Rectal smooth muscle tissue (tissue), 1 donor: ENCODE measurements at regions not wholly inside any gene's neighbourhood (a gene's known extent, or its start where the extent isn't known, plus 50 kb on each side); places are given as distances from the start of the nearest gene placed in this dataset.

Experiments
- H3K27ac ChIP-seq: one replicate; pipeline ENCODE4 v1.7.0; 2013; ENCODE audit warnings: low read depth, low read length, inconsistent platforms
- H3K27me3 ChIP-seq: one replicate; pipeline ENCODE4 v1.7.0; 2013; ENCODE audit warnings: low read length; ENCODE audit not compliant: control insufficient read depth, insufficient read depth
- H3K36me3 ChIP-seq: one replicate; pipeline ENCODE4 v1.7.0; 2013; ENCODE audit warnings: low read length; ENCODE audit not compliant: control insufficient read depth, insufficient read depth
- H3K4me1 ChIP-seq: one replicate; pipeline ENCODE4 v1.7.0; 2013; ENCODE audit warnings: low read length; ENCODE audit not compliant: control insufficient read depth, insufficient read depth
- H3K4me3 ChIP-seq: one replicate; pipeline ENCODE4 v1.7.0; 2013; ENCODE audit warnings: low read length
- H3K9ac ChIP-seq: one replicate; pipeline ENCODE4 v1.7.0; 2013; ENCODE audit warnings: low read length

GRCh38 chr13:59364641-59365085 is 799.1 kb downstream of the DIAPH3 start:
- H3K9ac ChIP-seq = no peak overlapping the region
- no peaks in the 10 kb centered on the region for H3K27me3 ChIP-seq
- peaks cover 13% of the 10 kb centered on the region for H3K4me1 ChIP-seq
- H3K27ac ChIP-seq = no peak overlapping the region
- no peak overlapping the region for H3K4me3 ChIP-seq
- no peaks in the 10 kb centered on the region for H3K36me3 ChIP-seq

DNA sequence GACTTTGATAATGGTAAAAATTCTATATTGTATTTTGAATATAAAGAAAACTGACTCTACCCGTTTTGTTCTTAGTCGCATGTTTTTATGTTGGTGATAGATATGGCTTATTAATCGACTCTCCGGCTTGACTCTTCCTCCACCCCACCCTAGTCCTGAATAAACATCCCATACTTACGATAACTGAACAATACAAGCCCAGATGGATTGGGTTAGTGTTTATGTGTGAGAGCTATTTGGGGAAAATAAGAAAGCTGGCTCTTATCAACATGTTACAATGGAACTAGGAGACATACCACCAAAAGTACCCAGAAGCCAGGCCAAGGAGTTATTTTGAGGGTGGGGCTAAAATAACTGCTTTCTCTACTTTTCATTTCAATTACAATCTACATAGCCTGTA is 796.3 kb downstream of the DIAPH3 start:
- peaks cover 10% of the 10 kb centered on the region for H3K4me1 ChIP-seq
- H3K27ac ChIP-seq = no peak overlapping the region
- no peaks in the 10 kb centered on the region for H3K27me3 ChIP-seq
- no peaks in the 10 kb centered on the region for H3K36me3 ChIP-seq
- H3K9ac ChIP-seq = no peak overlapping the region
- no peak overlapping the region for H3K4me3 ChIP-seq

GRCh38 chr13:59367904-59368303 is 795.8 kb downstream of the DIAPH3 start:
- no peaks in the 10 kb centered on the region for H3K27me3 ChIP-seq

DNA sequence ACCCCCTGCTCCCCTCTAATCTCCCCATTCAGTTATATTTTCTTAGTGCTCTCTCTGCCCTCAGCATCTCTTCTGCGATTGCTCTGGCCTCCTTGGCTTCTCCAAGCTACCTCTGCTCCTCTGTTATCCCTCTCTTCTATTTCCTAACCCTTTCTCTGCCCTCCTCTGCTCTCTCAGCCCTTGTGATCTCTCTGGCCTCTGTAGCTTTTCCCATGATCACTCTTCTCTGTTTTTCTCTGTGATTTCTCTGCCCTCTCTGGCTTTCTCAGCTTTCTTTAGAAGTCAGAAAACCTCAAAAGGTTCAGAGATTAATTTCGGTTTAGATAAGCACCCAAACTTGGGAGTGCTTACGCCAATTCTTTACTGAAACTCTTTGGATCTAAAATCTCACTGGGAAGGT is 795.0 kb downstream of the DIAPH3 start:
- no peak overlapping the region for H3K9ac ChIP-seq
- H3K36me3 ChIP-seq = no peaks in the 10 kb centered on the region
- H3K4me3 ChIP-seq = no peak overlapping the region
- H3K4me1 ChIP-seq = peaks cover 10% of the 10 kb centered on the region
- H3K27me3 ChIP-seq = no peaks in the 10 kb centered on the region
- peak overlapping the region; percentile 7 for H3K27ac ChIP-seq

More at GRCh38 chr13:59367904-59368303, 795.8 kb downstream of the DIAPH3 start:
- no peaks in the 10 kb centered on the region for H3K36me3 ChIP-seq
- no peak overlapping the region for H3K4me3 ChIP-seq
- no peak overlapping the region for H3K27ac ChIP-seq
- H3K4me1 ChIP-seq = peaks cover 10% of the 10 kb centered on the region
- H3K9ac ChIP-seq = no peak overlapping the region

DNA sequence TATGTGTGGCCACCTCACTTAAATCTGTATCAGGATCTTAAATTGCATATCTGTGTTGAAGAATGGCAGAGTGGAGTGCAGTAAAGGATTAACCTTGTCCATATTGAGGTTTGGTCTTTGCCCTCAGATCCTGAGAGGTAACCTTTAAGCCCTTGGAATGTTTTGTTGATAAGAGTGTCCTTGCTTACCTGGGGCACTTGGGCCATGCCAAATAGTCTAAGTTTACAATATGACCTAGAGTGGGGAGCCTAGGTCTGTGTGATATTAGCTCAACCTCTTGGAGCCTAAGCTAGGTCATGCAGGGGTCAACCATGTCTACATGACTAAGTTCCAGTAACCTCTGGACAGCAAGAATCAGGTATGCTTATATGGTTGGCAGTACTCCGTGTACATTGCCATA is 792.5 kb downstream of the DIAPH3 start:
- no peaks in the 10 kb centered on the region for H3K36me3 ChIP-seq
- no peak overlapping the region for H3K4me3 ChIP-seq
- H3K27ac ChIP-seq = no peak overlapping the region
- H3K4me1 ChIP-seq = peaks cover 9% of the 10 kb centered on the region
- H3K9ac ChIP-seq = no peak overlapping the region
- no peaks in the 10 kb centered on the region for H3K27me3 ChIP-seq

- peaks cover 7% of the 10 kb centered on the region for H3K4me1 ChIP-seq
- H3K27me3 ChIP-seq = no peaks in the 10 kb centered on the region
- no peak overlapping the region for H3K4me3 ChIP-seq
- H3K36me3 ChIP-seq = no peaks in the 10 kb centered on the region
- H3K27ac ChIP-seq = no peak overlapping the region
- no peak overlapping the region for H3K9ac ChIP-seq
Measured at GRCh38 chr13:59373341-59373740, 790.4 kb downstream of the DIAPH3 start.

DNA sequence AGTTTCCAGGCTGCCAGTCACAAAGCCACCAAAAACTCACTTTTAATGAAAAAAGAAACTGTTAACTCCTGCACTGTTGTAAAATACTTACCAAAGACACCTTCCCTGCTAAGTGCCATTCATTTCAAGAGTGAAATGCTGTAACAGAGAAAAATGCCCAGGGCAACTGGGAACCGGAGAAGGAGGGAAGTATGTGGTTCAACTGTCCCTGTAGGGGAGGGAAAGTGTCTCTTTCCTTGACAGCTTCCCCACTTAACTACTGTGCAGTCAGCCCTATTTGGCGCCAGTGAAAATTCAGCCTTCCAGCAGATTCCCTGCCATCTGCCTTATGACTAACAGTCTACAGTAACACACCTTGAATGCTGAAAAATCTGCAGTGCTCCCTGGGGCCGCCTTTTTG is 789.0 kb downstream of the DIAPH3 start:
- no peak overlapping the region for H3K27ac ChIP-seq
- H3K9ac ChIP-seq = no peak overlapping the region
- H3K4me1 ChIP-seq = peaks cover 7% of the 10 kb centered on the region
- no peak overlapping the region for H3K4me3 ChIP-seq
- H3K27me3 ChIP-seq = no peaks in the 10 kb centered on the region
- H3K36me3 ChIP-seq = no peaks in the 10 kb centered on the region

- H3K27me3 ChIP-seq = no peaks in the 10 kb centered on the region
- no peak overlapping the region for H3K4me3 ChIP-seq
- H3K36me3 ChIP-seq = no peaks in the 10 kb centered on the region
- no peak overlapping the region for H3K9ac ChIP-seq
- no peaks in the 10 kb centered on the region for H3K4me1 ChIP-seq
- no peak overlapping the region for H3K27ac ChIP-seq
Measured at GRCh38 chr13:59384154-59384553, 779.6 kb downstream of the DIAPH3 start.

- no peak overlapping the region for H3K27ac ChIP-seq
- no peak overlapping the region for H3K9ac ChIP-seq
- no peaks in the 10 kb centered on the region for H3K36me3 ChIP-seq
- H3K4me3 ChIP-seq = no peak overlapping the region
- H3K4me1 ChIP-seq = no peaks in the 10 kb centered on the region
- no peaks in the 10 kb centered on the region for H3K27me3 ChIP-seq
Measured at GRCh38 chr13:59391696-59392095, 772.0 kb downstream of the DIAPH3 start.

DNA sequence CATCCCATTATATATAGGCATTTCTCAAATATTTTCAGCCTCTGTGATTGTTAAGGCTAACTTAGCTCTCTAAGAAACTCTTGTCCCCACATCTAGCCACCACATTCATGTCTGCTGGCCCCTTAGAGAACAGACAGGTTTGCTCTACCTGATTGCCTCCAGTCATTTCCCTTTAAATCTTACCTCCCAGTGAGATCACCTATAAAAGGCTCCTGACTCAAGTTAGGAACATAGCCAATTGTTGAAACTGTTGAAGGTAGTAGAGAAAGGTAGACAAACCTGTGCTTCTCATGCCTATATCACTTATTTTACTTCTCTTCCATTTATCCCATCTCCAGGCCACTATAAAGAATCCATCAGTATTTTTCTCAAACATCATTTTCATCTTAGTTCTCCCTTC is 771.4 kb downstream of the DIAPH3 start:
- Histone ChIP-seq H3K4me3 (no peak overlapping the region), H3K27me3 (no peaks in the 10 kb centered on the region), H3K9ac (no peak overlapping the region), H3K4me1 (no peaks in the 10 kb centered on the region), H3K27ac (no peak overlapping the region), H3K36me3 (no peaks in the 10 kb centered on the region)

- peaks cover 5% of the 10 kb centered on the region for H3K4me1 ChIP-seq
- no peaks in the 10 kb centered on the region for H3K27me3 ChIP-seq
- H3K4me3 ChIP-seq = no peak overlapping the region
- no peaks in the 10 kb centered on the region for H3K36me3 ChIP-seq
- no peak overlapping the region for H3K9ac ChIP-seq
- H3K27ac ChIP-seq = no peak overlapping the region
Measured at GRCh38 chr13:59394496-59394895, 769.2 kb downstream of the DIAPH3 start.

GRCh38 chr13:59398127-59398526 is 765.6 kb downstream of the DIAPH3 start:
- Histone ChIP-seq H3K9ac (no peak overlapping the region), H3K36me3 (no peaks in the 10 kb centered on the region), H3K27me3 (no peaks in the 10 kb centered on the region), H3K27ac (no peak overlapping the region), H3K4me1 (peaks cover 5% of the 10 kb centered on the region), H3K4me3 (no peak overlapping the region)

GRCh38 chr13:59398661-59399060 is 765.1 kb downstream of the DIAPH3 start:
- no peak overlapping the region for H3K27ac ChIP-seq

More at GRCh38 chr13:59398661-59399060, 765.1 kb downstream of the DIAPH3 start:
- no peaks in the 10 kb centered on the region for H3K27me3 ChIP-seq
- no peak overlapping the region for H3K9ac ChIP-seq
- H3K4me3 ChIP-seq = no peak overlapping the region
- no peaks in the 10 kb centered on the region for H3K36me3 ChIP-seq
- peaks cover 5% of the 10 kb centered on the region for H3K4me1 ChIP-seq
